Sigmoid colon (tissue), 4 donors: ENCODE measurements at regions not wholly inside any gene's neighbourhood (a gene's known extent, or its start where the extent isn't known, plus 50 kb on each side); places are given as distances from the start of the nearest gene placed in this dataset.

Experiments used
- EP300 ChIP-seq, 4 donors: sonication (generic); formaldehyde crosslinking; IDR thresholded peaks; one replicate each; pipeline ENCODE4 v1.6.1; 2017; ENCODE audit warnings: antibody characterized with exemption in 4 of 4
- TF ChIP-seq, protein P1 (sequence below), 4 experiments: fragments of 450-650 bp in 3 of 4; fragments of 200-600 bp in 1 of 4; IDR thresholded peaks; one replicate each; pipeline ENCODE4 v1.5.1; 2016 to 2019; ENCODE audit warnings: antibody characterized with exemption in 4 of 4, mild to moderate bottlenecking in 3 of 4, moderate library complexity in 2 of 4

- TF ChIP-seq, protein P1, sequence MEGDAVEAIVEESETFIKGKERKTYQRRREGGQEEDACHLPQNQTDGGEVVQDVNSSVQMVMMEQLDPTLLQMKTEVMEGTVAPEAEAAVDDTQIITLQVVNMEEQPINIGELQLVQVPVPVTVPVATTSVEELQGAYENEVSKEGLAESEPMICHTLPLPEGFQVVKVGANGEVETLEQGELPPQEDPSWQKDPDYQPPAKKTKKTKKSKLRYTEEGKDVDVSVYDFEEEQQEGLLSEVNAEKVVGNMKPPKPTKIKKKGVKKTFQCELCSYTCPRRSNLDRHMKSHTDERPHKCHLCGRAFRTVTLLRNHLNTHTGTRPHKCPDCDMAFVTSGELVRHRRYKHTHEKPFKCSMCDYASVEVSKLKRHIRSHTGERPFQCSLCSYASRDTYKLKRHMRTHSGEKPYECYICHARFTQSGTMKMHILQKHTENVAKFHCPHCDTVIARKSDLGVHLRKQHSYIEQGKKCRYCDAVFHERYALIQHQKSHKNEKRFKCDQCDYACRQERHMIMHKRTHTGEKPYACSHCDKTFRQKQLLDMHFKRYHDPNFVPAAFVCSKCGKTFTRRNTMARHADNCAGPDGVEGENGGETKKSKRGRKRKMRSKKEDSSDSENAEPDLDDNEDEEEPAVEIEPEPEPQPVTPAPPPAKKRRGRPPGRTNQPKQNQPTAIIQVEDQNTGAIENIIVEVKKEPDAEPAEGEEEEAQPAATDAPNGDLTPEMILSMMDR (IDR thresholded peaks at IDR 0.05) = no peak
- no peak for TF ChIP-seq EP300 (IDR thresholded peaks at IDR 0.05)
Observed at GRCh38 chr10:76649254-76649653, 988.4 kb downstream of the KCNMA1 start.
